Right lobe of liver (tissue), 4 donors: ENCODE measurements at regions not wholly inside any gene's neighbourhood (a gene's known extent, or its start where the extent isn't known, plus 50 kb on each side); places are given as distances from the start of the nearest gene placed in this dataset.

ENCODE experiments used
- CTCF ChIP-seq, 4 donors: fragments of 200-600 bp in 3 of 4; fragments of 450-650 bp in 1 of 4; IDR thresholded peaks; one replicate each; pipeline versions ENCODE4 v1.5.1 to v1.8.0; 2016 to 2022; ENCODE audit warnings: antibody characterized with exemption in 4 of 4, mild to moderate bottlenecking in 2 of 4
- POLR2A ChIP-seq: fragments of 450-650 bp; IDR thresholded peaks from one replicate; pipeline ENCODE4 v1.6.1; 2017; ENCODE audit warnings: antibody characterized with exemption, mild to moderate bottlenecking
- donor health status: DM: no; HTN: no; CAD: no.
- donor health status: DM: no; HTN: no; CAD: no.
- donor health status: DM: no; HTN: yes; CAD: no.

- TF ChIP-seq CTCF (IDR thresholded peaks at IDR 0.05) (no peak), POLR2A (no peak)
Observed at GRCh38 chr4:15294832-15295231, 133.0 kb upstream of the C1QTNF7 start.
